ENCODE measurements at regions not wholly inside any gene's neighbourhood (a gene's known extent, or its start where the extent isn't known, plus 50 kb on each side); places are given as distances from the start of the nearest gene placed in this dataset.

GRCh38 chr3:163481738-163482137, 1596.6 kb downstream of the SI start:
- no peak overlapping the region for H3K4me3 ChIP-seq (ENCODE audit: low read depth, low read length)
- no peak for TF ChIP-seq CTCF (IDR thresholded peaks at IDR 0.05; ENCODE audit: low read depth, low read length, missing control alignments)
- DNase-seq (ENCODE audit: low read depth), result no peak

- no peak for DNase-seq (ENCODE audit: low read depth)
- no peak overlapping the region for H3K4me3 ChIP-seq (ENCODE audit: low read depth, low read length)
- TF ChIP-seq CTCF (IDR thresholded peaks at IDR 0.05; ENCODE audit: low read depth, low read length, missing control alignments), result no peak
Observed at GRCh38 chr3:163476179-163476578, 1602.1 kb downstream of the SI start.

GRCh38 chr3:163474766-163475165, 1603.5 kb downstream of the SI start:
- no peak for TF ChIP-seq CTCF (IDR thresholded peaks at IDR 0.05; ENCODE audit: low read depth, low read length, missing control alignments)
- no peak for DNase-seq (ENCODE audit: low read depth)
- H3K4me3 ChIP-seq (ENCODE audit: low read depth, low read length), result no peak overlapping the region

- DNase-seq (ENCODE audit: low read depth), result no peak
- TF ChIP-seq CTCF (IDR thresholded peaks at IDR 0.05; ENCODE audit: low read depth, low read length, missing control alignments), result no peak
- no peak overlapping the region for H3K4me3 ChIP-seq (ENCODE audit: low read depth, low read length)
Observed at GRCh38 chr3:163468531-163469335, 1609.6 kb downstream of the SI start.

GRCh38 chr3:163462446-163462845, 1615.8 kb downstream of the SI start:
- TF ChIP-seq CTCF (IDR thresholded peaks at IDR 0.05; ENCODE audit: low read depth, low read length, missing control alignments), result no peak
- no peak for DNase-seq (ENCODE audit: low read depth)
- no peak overlapping the region for H3K4me3 ChIP-seq (ENCODE audit: low read depth, low read length)

GRCh38 chr3:163450698-163451097, 1627.6 kb downstream of the SI start:
- TF ChIP-seq CTCF (IDR thresholded peaks at IDR 0.05; ENCODE audit: low read depth, low read length, missing control alignments), result no peak
- no peak overlapping the region for H3K4me3 ChIP-seq (ENCODE audit: low read depth, low read length)
- DNase-seq (ENCODE audit: low read depth), result no peak

- no peak for TF ChIP-seq CTCF (IDR thresholded peaks at IDR 0.05; ENCODE audit: low read depth, low read length, missing control alignments)
- no peak overlapping the region for H3K4me3 ChIP-seq (ENCODE audit: low read depth, low read length)
- no peak for DNase-seq (ENCODE audit: low read depth)
Observed at GRCh38 chr3:163438760-163439159, 1639.5 kb downstream of the SI start.

Data from GM12864 (cell line).